Rectal smooth muscle tissue (tissue), 1 donor: ENCODE measurements at regions not wholly inside any gene's neighbourhood (a gene's known extent, or its start where the extent isn't known, plus 50 kb on each side); places are given as distances from the start of the nearest gene placed in this dataset.
"Not testable (repeated sequence)": the region's sequence is repeated elsewhere in the genome, so short reads cannot be mapped to it uniquely, and the experiment has no call there.

Experiments used
- H3K27ac ChIP-seq: one replicate; pipeline ENCODE4 v1.7.0; 2013; ENCODE audit warnings: low read depth, low read length, inconsistent platforms
- H3K27me3 ChIP-seq: one replicate; pipeline ENCODE4 v1.7.0; 2013; ENCODE audit warnings: low read length; ENCODE audit not compliant: control insufficient read depth, insufficient read depth
- H3K36me3 ChIP-seq: one replicate; pipeline ENCODE4 v1.7.0; 2013; ENCODE audit warnings: low read length; ENCODE audit not compliant: control insufficient read depth, insufficient read depth
- H3K4me1 ChIP-seq: one replicate; pipeline ENCODE4 v1.7.0; 2013; ENCODE audit warnings: low read length; ENCODE audit not compliant: control insufficient read depth, insufficient read depth
- H3K4me3 ChIP-seq: one replicate; pipeline ENCODE4 v1.7.0; 2013; ENCODE audit warnings: low read length
- H3K9ac ChIP-seq: one replicate; pipeline ENCODE4 v1.7.0; 2013; ENCODE audit warnings: low read length

GRCh38 chr14:51354846-51355245 lies 114.8 kb downstream of the TMX1 start:
- no peak overlapping the region for H3K4me3 ChIP-seq
- H3K4me1 ChIP-seq, result no peaks in the 10 kb centered on the region
- no peaks in the 10 kb centered on the region for H3K27me3 ChIP-seq
- no peaks in the 10 kb centered on the region for H3K36me3 ChIP-seq
- H3K27ac ChIP-seq, result no peak overlapping the region
- H3K9ac ChIP-seq, result no peak overlapping the region

DNA sequence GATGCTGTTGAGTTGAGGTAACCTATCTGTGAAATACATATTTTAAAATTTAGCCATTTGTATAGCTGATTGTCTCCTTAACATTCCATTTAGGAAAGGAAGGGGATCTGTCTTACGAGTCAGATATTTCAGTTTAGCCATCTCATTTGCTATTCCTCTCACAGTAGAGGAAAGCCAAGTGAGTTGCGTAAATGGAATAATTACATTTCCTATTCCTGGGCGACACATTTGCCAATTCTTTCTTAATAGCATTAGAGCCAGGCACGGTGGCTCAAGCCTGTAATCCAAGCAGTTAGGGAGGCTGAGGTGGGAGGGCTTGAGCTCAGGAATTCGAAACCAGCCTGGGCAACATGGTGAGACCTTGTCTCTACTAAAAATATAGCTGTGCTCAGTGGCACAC lies 116.3 kb downstream of the TMX1 start:
- no peak overlapping the region for H3K4me3 ChIP-seq

GRCh38 chr14:51357250-51357649 lies 117.2 kb downstream of the TMX1 start:
- Histone ChIP-seq H3K4me3 (no peak overlapping the region), H3K9ac (no peak overlapping the region), H3K27me3 (no peaks in the 10 kb centered on the region), H3K36me3 (no peaks in the 10 kb centered on the region), H3K4me1 (no peaks in the 10 kb centered on the region), H3K27ac (no peak overlapping the region)

More for the DNA sequence above, 116.3 kb downstream of the TMX1 start:
- H3K4me1 ChIP-seq, result no peaks in the 10 kb centered on the region
- no peak overlapping the region for H3K9ac ChIP-seq
- H3K36me3 ChIP-seq, result no peaks in the 10 kb centered on the region
- H3K27me3 ChIP-seq, result no peaks in the 10 kb centered on the region
- H3K27ac ChIP-seq, result no peak overlapping the region

GRCh38 chr14:51360592-51360991 lies 120.5 kb downstream of the TMX1 start:
- H3K27me3 ChIP-seq, result no peaks in the 10 kb centered on the region
- no peaks in the 10 kb centered on the region for H3K36me3 ChIP-seq
- H3K27ac ChIP-seq, result no peak overlapping the region
- H3K4me3 ChIP-seq, result no peak overlapping the region
- H3K4me1 ChIP-seq, result no peaks in the 10 kb centered on the region
- H3K9ac ChIP-seq, result no peak overlapping the region

DNA sequence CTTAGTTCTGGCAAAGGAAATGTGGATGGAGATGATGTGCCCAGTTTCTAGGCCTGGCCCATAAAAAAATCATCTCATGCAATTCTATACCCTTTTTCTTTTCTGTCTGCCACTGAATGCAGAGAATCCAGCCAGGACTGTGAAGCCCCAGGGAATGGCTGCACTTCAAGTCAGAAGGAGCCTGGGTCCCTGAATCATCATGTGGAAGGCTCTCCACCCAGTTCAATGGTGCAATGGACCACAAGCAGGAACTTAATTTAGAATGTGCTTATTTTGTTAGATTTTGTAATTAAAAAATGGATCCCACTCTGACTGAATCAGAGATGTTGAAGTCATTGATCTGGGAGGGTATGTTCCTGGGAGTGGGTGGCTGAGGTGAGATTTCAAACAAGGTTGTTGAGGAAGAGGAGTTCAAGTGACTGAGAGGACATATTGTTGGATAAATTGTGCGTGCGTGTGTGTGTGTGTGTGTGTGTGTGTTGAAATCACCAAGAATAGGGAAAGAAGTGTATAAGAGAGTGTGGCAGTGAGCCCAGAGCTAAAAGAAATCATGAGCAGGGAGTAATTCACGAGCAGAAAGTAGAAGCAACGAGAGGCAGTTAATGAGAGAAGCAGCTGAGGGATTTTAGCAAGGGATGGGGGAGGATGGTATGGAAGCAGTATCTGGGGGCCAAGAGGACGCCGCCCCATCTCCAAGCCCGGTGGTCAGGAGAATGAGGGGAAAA lies 125.4 kb downstream of the TMX1 start:
- Histone ChIP-seq H3K9ac (no peak overlapping the region), H3K36me3 (no peaks in the 10 kb centered on the region), H3K27ac (no peak overlapping the region), H3K4me1 (no peaks in the 10 kb centered on the region), H3K4me3 (no peak overlapping the region), H3K27me3 (no peaks in the 10 kb centered on the region)

- H3K27ac ChIP-seq, result not testable (repeated sequence)
Observed at GRCh38 chr14:51366460-51366859, 126.4 kb downstream of the TMX1 start.

GRCh38 chr14:51366866-51367599 lies 127.0 kb downstream of the TMX1 start:
- H3K27ac ChIP-seq, H3K9ac ChIP-seq, H3K36me3 ChIP-seq, H3K4me1 ChIP-seq, H3K27me3 ChIP-seq, H3K4me3 ChIP-seq: not testable (repeated sequence)

More at GRCh38 chr14:51366460-51366859, 126.4 kb downstream of the TMX1 start:
- not testable (repeated sequence) for H3K4me3 ChIP-seq, H3K4me1 ChIP-seq, H3K27me3 ChIP-seq, H3K9ac ChIP-seq, H3K36me3 ChIP-seq

GRCh38 chr14:51367600-51367931 lies 127.5 kb downstream of the TMX1 start:
- Histone ChIP-seq H3K4me1 (no peaks in the 10 kb centered on the region), H3K9ac (no peak overlapping the region), H3K27me3 (no peaks in the 10 kb centered on the region), H3K4me3 (no peak overlapping the region), H3K36me3 (no peaks in the 10 kb centered on the region), H3K27ac (no peak overlapping the region)

DNA sequence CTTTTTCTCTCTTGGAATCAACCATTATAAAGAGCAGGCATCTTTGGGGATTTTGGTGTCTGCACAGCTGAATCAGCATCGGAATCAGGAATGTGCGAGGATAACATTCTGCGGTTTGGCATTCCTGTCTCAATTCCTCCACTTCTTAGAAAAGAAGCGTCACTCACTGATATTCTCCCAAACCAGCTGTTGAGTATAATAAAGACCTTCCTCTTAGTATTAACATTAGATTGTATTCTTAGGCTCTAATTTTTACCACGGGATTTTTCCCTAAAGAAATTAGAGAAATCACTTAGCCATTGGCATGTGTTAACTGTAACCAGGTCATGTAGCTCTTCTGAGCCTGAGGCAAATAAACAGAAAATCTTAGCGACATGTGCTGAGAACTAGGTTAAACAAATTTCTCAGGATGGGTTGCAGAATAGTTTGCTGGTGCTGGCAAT lies 128.7 kb downstream of the TMX1 start:
- no peaks in the 10 kb centered on the region for H3K36me3 ChIP-seq
- H3K27me3 ChIP-seq, result no peaks in the 10 kb centered on the region
- H3K9ac ChIP-seq, result no peak overlapping the region
- no peak overlapping the region for H3K27ac ChIP-seq
- H3K4me1 ChIP-seq, result no peaks in the 10 kb centered on the region
- no peak overlapping the region for H3K4me3 ChIP-seq

GRCh38 chr14:51369814-51370213 lies 129.8 kb downstream of the TMX1 start:
- Histone ChIP-seq H3K36me3 (no peaks in the 10 kb centered on the region), H3K9ac (no peak overlapping the region), H3K4me3 (no peak overlapping the region), H3K27me3 (no peaks in the 10 kb centered on the region), H3K4me1 (no peaks in the 10 kb centered on the region), H3K27ac (no peak overlapping the region)

DNA sequence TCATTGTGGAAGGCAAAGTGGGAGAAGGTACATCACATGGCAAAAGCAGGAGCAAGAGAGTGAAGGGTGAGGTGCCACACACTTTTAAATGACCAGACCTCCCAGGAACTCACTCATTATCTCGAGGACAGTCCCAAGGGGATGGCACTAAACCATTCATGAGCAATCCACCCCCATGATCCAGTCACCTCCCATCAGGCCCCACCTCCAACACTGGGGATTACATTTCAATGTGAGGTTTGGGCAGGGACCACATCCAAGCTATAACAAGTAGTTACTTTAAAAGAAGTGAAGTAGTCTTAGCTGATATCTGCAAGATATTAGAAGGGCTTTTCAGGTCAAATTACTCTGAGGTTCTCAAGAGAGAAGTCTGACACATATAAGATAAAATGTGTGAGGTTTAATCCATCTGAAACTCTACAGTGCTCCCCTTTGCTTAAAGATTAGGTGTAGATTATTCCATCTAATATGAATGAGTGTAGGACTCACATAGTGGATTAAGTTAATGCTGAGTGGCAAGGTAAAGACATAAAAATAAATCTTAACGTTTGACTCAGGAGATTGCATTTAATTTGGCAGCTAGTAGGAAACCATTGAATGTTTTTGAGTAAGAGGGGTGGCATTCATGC lies 130.8 kb downstream of the TMX1 start:
- Histone ChIP-seq H3K4me3 (no peak overlapping the region), H3K4me1 (no peaks in the 10 kb centered on the region), H3K27me3 (no peaks in the 10 kb centered on the region), H3K36me3 (no peaks in the 10 kb centered on the region), H3K9ac (no peak overlapping the region), H3K27ac (no peak overlapping the region)

- H3K4me1 ChIP-seq, H3K27me3 ChIP-seq, H3K36me3 ChIP-seq, H3K4me3 ChIP-seq, H3K9ac ChIP-seq, H3K27ac ChIP-seq: not testable (repeated sequence)
Observed at GRCh38 chr14:51377186-51377585, 137.1 kb downstream of the TMX1 start.
